IMR-90 (cell line): ENCODE measurements at regions not wholly inside any gene's neighbourhood (a gene's known extent, or its start where the extent isn't known, plus 50 kb on each side); places are given as distances from the start of the nearest gene placed in this dataset.

Experiments used
- ATAC-seq: fragments of 200-7000 bp; cut with Tn5 transposase; 2 replicates; pipeline ENCODE4 v1.9.1; 2020; ENCODE audit warnings: low read depth, mild to moderate bottlenecking, moderate library complexity
- BruUV-seq: library from RNA; stranded (reverse); fragments of 400-500 nt; replicated peaks from 2 replicates; lab custom pipeline; 2021; lab: Mats Ljungman, UMichigan
- CTCF ChIA-PET: fragments of 300-600 bp; formaldehyde crosslinking; extraction: SDS; loops from one replicate; lab custom pipeline; 2021; ENCODE audit warnings: antibody characterized with exemption; lab: Yijun Ruan, JAX
- POLR2A ChIA-PET: fragments of 300-600 bp; sonication (Branson Sonifier 250); formaldehyde crosslinking; loops from one replicate; lab custom pipeline; 2022; ENCODE audit warnings: antibody characterized with exemption; ENCODE audit not compliant: unreplicated experiment; lab: Charles Lee
- DNase-seq: peaks from one replicate; pipeline ENCODE4 v3.0.0; 2013
- H2AFZ ChIP-seq: replicated peaks from 2 replicates; pipeline ENCODE3; 2013; ENCODE audit warnings: low read length, mild to moderate bottlenecking; ENCODE audit not compliant: poor library complexity
- H2AK5ac ChIP-seq: 2 replicates; pipeline ENCODE4 v1.6.1; 2013; ENCODE audit warnings: low read depth, low read length, inconsistent platforms
- H2AK9ac ChIP-seq: replicated peaks from 2 replicates; pipeline ENCODE3; 2013; ENCODE audit warnings: mild to moderate bottlenecking, low read depth, low read length, moderate library complexity; ENCODE audit not compliant: poor library complexity
- H2BK120ac ChIP-seq: 2 replicates; pipeline ENCODE4 v1.6.1; 2013; ENCODE audit warnings: low read depth, low read length, inconsistent platforms
- H2BK15ac ChIP-seq: 3 replicates; pipeline ENCODE4 v1.6.1; 2013; ENCODE audit warnings: low read depth, low read length, inconsistent platforms
- H2BK20ac ChIP-seq: 2 replicates; pipeline ENCODE4 v1.6.1; 2013; ENCODE audit warnings: low read depth, mild to moderate bottlenecking, inconsistent platforms, low read length, moderate library complexity
- H2BK5ac ChIP-seq: 2 replicates; pipeline ENCODE4 v1.6.1; 2013; ENCODE audit warnings: mild to moderate bottlenecking, low read depth, low read length, inconsistent platforms; ENCODE audit not compliant: poor library complexity, severe bottlenecking
- H3K14ac ChIP-seq: replicated peaks from 2 replicates; pipeline ENCODE4 v1.6.1; 2013; ENCODE audit warnings: low read depth, low read length, inconsistent platforms
- H3K18ac ChIP-seq: 2 replicates; pipeline ENCODE4 v1.6.1; 2013; ENCODE audit warnings: low read depth, low read length, control low read depth
- H3K23ac ChIP-seq: 2 replicates; pipeline ENCODE4 v1.6.1; 2013; ENCODE audit warnings: low read depth, low read length, inconsistent platforms
- H3K27ac ChIP-seq: 2 replicates; pipeline ENCODE4 v1.5.1; 2013; ENCODE audit warnings: mild to moderate bottlenecking, control low read depth, low read length; ENCODE audit not compliant: insufficient read depth
- H3K27me3 ChIP-seq: 2 replicates; pipeline ENCODE4 v1.6.1; 2013; ENCODE audit warnings: low read length; ENCODE audit not compliant: control insufficient read depth, insufficient read depth
- H3K36me3 ChIP-seq: 2 replicates; pipeline ENCODE4 v1.6.1; 2013; ENCODE audit warnings: low read length, mixed read lengths; ENCODE audit not compliant: control insufficient read depth, insufficient read depth
- H3K4ac ChIP-seq: 2 replicates; pipeline ENCODE4 v1.6.1; 2013; ENCODE audit warnings: low read depth, low read length, inconsistent platforms
- H3K4me1 ChIP-seq: 2 replicates; pipeline ENCODE4 v1.6.1; 2013; ENCODE audit warnings: low read length, mixed read lengths; ENCODE audit not compliant: control insufficient read depth, insufficient read depth
- H3K4me2 ChIP-seq: 2 replicates; pipeline ENCODE4 v1.6.1; 2013; ENCODE audit warnings: low read depth, mild to moderate bottlenecking, control low read depth, low read length, moderate library complexity
- H3K4me3 ChIP-seq: 2 replicates; pipeline ENCODE4 v1.5.1; 2013; ENCODE audit warnings: low read depth, mild to moderate bottlenecking, control low read depth, low read length, moderate library complexity; ENCODE audit not compliant: insufficient read depth
- H3K56ac ChIP-seq: 2 replicates; pipeline ENCODE4 v1.6.1; 2013; ENCODE audit warnings: low read length, inconsistent platforms; ENCODE audit not compliant: insufficient read depth; ENCODE audit errors: extremely low read depth
- H3K79me1 ChIP-seq, 2 experiments: 2 replicates each; pipeline ENCODE4 v1.6.1; 2013; ENCODE audit warnings: low read length in 2 of 2, inconsistent platforms in 1 of 2, low read depth in 1 of 2
- H3K9ac ChIP-seq: 2 replicates; pipeline ENCODE4 v1.6.1; 2013; ENCODE audit warnings: low read depth, low read length, control low read depth
- H3K9me1 ChIP-seq: 2 replicates; pipeline ENCODE4 v1.6.1; 2013; ENCODE audit warnings: low read length, inconsistent platforms; ENCODE audit not compliant: insufficient read depth
- H3K9me3 ChIP-seq: 2 replicates; pipeline ENCODE4 v1.6.1; 2013; ENCODE audit warnings: low read length; ENCODE audit not compliant: control insufficient read depth, insufficient read depth
- H4K20me1 ChIP-seq: 2 replicates; pipeline ENCODE4 v1.6.1; 2013; ENCODE audit warnings: low read length, inconsistent platforms; ENCODE audit not compliant: insufficient read depth
- H4K5ac ChIP-seq: 2 replicates; pipeline ENCODE4 v1.6.1; 2013; ENCODE audit warnings: mild to moderate bottlenecking, low read depth, low read length, control low read depth
- H4K8ac ChIP-seq, 2 experiments: 2 replicates each; pipeline ENCODE4 v1.6.1; 2013; ENCODE audit warnings: low read depth in 2 of 2, low read length in 2 of 2, control low read depth in 1 of 2, inconsistent platforms in 1 of 2
- H4K91ac ChIP-seq: 2 replicates; pipeline ENCODE4 v1.6.1; 2013; ENCODE audit warnings: low read depth, low read length, inconsistent platforms; ENCODE audit not compliant: insufficient read depth
- BHLHE40 ChIP-seq: fragments of 150-350 bp; IDR thresholded peaks from 2 replicates; pipeline ENCODE4 v1.6.1; 2016; ENCODE audit warnings: mild to moderate bottlenecking, low read depth, low read length
- CEBPB ChIP-seq: IDR thresholded peaks from 2 replicates; pipeline ENCODE4 v1.6.1; 2012; ENCODE audit warnings: low read depth, low read length, improper control_type of control experiment
- POLR2A ChIP-seq: IDR thresholded peaks from 2 replicates; pipeline ENCODE4 v1.6.1; 2012; ENCODE audit warnings: mild to moderate bottlenecking, low read depth, low read length
- dilution Hi-C: fragments of 300-500 bp; cut with HindIII; formaldehyde crosslinking; loops from one replicate; pipeline ENCODE4 v1.14.3; 2018; ENCODE audit warnings: low sequenced_read_pairs; ENCODE audit not compliant: unreplicated experiment
- in situ Hi-C: fragments of 300-500 bp; cut with MboI; formaldehyde crosslinking; loops from 3 replicates; pipeline ENCODE4 v1.14.3; 2019; ENCODE audit warnings: low sequenced_read_pairs, inconsistent platforms, mixed read lengths
- intact Hi-C: fragments of 100-400 bp; cut with micrococcal nuclease; formaldehyde crosslinking; loops from 2 replicates; pipeline ENCODE4 v1.10.0; 2022
- TF ChIP-seq, protein P1 (sequence below): fragments of 150-350 bp; IDR thresholded peaks from 2 replicates; pipeline ENCODE4 v1.6.1; 2016; ENCODE audit warnings: low read depth, mild to moderate bottlenecking, low read length, moderate library complexity, borderline replicate concordance

DNA sequence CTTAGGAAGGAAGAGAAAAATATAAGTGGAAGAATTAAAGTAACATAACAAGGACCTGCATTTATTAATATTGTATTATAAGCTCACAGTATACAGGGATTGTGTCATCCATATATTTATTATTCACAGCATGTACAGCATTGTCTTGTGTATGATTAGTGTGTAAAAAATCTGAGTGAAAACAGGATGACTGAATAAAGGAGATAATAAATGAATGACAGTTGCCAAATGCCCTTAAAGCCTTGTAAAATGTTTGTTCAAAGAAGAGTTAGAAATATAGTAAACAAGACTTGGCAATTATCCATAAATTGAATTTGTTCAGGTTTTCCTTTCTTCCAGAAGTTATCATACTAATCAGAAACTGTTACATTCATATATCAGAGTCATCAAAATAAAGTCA is 172.7 kb downstream of the BTC start:
- no peak overlapping the region for H3K14ac ChIP-seq
- in situ Hi-C loops = no loop called here
- CTCF ChIA-PET = interaction anchor here (0.7 to 1.8 kb wide), 2 partner anchors 90 to 590 kb away, joined by 3 to 4 read pairs; no protein-coding TSS in a partner anchor
- BruUV-seq = no TSS peak
- POLR2A ChIA-PET = no interaction called here
- H3K56ac ChIP-seq = no peak overlapping the region
- no peaks in the 10 kb centered on the region for H3K79me1 ChIP-seq
- dilution Hi-C loops = no loop called here
- no peak overlapping the region for H2BK15ac ChIP-seq
- H2BK120ac ChIP-seq = no peak overlapping the region
- H3K9me3 ChIP-seq = no peaks in the 10 kb centered on the region
- no peak overlapping the region for H3K4me3 ChIP-seq
- H3K36me3 ChIP-seq = no peaks in the 10 kb centered on the region
- ATAC-seq (no peak), DNase-seq (no peak)
- no peak overlapping the region for H4K91ac ChIP-seq
- no peak overlapping the region for H2AFZ ChIP-seq
- TF ChIP-seq CEBPB (no peak), POLR2A (no peak), BHLHE40 (no peak)
- TF ChIP-seq, protein P1, sequence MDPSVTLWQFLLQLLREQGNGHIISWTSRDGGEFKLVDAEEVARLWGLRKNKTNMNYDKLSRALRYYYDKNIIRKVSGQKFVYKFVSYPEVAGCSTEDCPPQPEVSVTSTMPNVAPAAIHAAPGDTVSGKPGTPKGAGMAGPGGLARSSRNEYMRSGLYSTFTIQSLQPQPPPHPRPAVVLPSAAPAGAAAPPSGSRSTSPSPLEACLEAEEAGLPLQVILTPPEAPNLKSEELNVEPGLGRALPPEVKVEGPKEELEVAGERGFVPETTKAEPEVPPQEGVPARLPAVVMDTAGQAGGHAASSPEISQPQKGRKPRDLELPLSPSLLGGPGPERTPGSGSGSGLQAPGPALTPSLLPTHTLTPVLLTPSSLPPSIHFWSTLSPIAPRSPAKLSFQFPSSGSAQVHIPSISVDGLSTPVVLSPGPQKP = no peak
- peaks cover 13% of the 10 kb centered on the region for H3K4me1 ChIP-seq
- H4K5ac ChIP-seq = no peak overlapping the region; the same call in 1 of the 2 replicates
- no peak overlapping the region for H3K27ac ChIP-seq
- no peak overlapping the region for H2AK5ac ChIP-seq
- intact Hi-C loops = loop anchor here (5.0 kb wide), 1 partner anchor 51 kb away; no protein-coding TSS in a partner anchor
- H4K20me1 ChIP-seq = no peaks in the 10 kb centered on the region
- no peaks in the 10 kb centered on the region for H3K9me1 ChIP-seq
- no peak overlapping the region for H3K4me2 ChIP-seq
- H3K18ac ChIP-seq = no peak overlapping the region
- H3K23ac ChIP-seq = no peak overlapping the region
- no peak overlapping the region for H2BK20ac ChIP-seq
- no peak overlapping the region for H4K8ac ChIP-seq
- H2BK5ac ChIP-seq = no peak overlapping the region
- no peak overlapping the region for H3K9ac ChIP-seq
- H2AK9ac ChIP-seq = no peak overlapping the region
- no peak overlapping the region for H3K4ac ChIP-seq
- H3K27me3 ChIP-seq = peaks cover 13% of the 10 kb centered on the region
